NK-92 treated with Interleukin-12 subunit alpha and Interleukin-12 subunit beta, amount 100 ng/mL, for 24 hours (cell line): ENCODE measurements at regions not wholly inside any gene's neighbourhood (a gene's known extent, or its start where the extent isn't known, plus 50 kb on each side); places are given as distances from the start of the nearest gene placed in this dataset.

Source experiments
- DNase-seq: peaks from one replicate; lab custom pipeline; 2025; lab: John Stamatoyannopoulos, UW

- no peak for DNase-seq
These were observed 387.0 kb downstream of the BCOR start for GRCh38 chrX:39710776-39711175.

DNA sequence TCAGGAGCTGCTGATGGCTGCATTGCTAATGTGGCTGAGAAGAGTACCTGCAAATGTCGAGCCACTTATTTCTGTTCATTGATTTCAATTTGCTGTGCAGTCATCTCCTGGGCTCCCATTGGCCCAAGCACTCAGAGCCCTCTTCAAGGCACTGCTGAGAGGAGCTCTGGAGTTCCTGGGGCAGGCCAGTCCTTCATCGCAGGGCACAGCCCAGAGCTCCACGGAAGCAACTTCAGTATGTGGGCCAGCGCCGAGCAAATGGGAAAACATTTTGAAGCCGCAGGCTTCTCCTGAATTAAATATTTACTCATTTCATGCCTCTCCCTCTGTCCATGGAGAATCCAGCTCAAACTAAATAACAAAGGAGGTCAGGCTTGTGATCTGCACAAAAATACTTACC, 383.3 kb downstream of the BCOR start:
- no peak for DNase-seq

GRCh38 chrX:39716401-39716800, 381.4 kb downstream of the BCOR start:
- no peak for DNase-seq

DNA sequence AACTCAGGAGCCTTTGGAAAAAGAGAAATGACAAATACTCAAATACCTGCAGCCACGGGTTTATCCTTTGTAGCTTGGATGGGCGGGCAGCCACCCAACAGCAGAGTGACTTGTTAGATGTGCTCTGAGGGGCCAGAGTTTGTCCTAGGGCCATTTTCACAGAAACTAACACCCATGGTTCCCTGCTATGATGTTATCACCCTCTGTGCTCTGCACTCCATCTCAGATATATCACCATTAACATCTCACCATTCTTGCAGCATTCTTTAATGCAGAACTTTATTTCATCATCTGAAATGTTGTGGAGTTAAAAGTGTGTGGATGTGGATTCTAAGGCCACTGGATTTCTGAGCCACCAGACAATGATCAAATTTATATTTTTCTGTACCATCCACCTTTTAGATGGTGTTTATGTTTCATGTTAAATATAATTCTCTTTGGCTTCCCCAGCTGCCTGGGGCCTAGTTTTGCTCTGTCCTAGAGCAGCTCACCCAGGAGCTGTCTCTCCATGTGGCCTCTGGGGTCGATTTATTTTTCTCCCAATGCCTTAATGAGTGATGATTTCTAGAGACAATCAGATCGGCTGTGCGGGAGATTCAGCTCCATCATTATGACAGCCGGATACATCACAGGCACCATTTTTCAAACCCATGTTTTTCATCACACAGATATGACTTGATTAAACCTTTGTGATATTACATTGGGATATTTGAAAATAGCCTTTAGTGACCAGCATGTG, 380.8 kb downstream of the BCOR start:
- DNase-seq = no peak

DNA sequence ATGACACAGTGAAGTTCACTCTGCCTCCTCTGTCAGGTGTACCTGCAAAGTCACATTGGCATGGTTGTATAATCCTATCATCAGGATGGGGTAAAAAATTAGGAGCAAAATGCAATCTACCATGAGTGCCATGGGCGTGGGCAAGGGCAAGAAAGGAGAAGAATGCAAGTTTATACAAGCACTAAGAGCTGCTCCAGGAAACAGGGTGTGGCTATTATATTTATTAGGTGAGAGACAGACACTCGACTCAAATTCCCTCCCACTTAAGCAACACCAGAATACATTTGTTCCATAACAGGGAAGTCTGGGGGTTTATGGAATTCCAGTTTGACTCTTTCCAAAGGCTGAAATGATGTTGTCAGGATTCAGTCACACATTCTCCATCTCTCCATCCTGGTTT, 378.8 kb downstream of the BCOR start:
- no peak for DNase-seq

- no peak for DNase-seq
These were observed 376.8 kb downstream of the BCOR start for GRCh38 chrX:39720945-39721344.

DNA sequence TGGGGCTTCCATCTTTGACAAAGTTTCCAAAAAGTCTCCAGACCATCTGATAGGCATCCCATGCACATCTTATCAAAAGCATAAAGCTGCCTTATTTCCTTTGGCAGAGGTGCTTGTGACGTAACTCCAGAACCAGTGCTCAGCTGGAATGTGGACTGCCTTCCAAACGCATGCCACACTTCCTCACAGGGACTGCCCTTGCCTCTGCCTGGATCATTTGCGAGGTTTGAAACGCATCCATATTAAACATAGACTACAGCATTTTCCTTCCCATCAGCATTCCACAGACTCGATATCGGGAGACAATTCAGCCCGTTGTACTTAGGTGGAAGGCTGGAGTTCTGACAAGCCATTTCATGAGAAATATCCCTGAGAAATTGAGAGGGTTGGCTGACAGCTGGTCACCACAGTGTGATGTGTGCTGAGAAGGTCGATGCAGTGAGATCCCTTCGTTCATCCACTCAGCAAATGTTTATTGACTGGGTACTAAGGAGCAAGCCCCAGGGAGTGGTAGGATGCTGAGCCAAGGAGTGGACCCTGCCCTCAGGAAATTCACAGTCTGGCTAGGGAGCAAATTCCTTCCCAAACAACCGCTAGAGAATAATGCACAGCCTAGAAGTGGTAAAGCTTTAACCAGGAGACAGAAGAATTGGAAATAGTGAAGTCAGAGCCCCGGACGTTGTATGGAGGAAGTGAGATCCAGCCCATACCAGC, 376.0 kb downstream of the BCOR start:
- DNase-seq = no peak

DNA sequence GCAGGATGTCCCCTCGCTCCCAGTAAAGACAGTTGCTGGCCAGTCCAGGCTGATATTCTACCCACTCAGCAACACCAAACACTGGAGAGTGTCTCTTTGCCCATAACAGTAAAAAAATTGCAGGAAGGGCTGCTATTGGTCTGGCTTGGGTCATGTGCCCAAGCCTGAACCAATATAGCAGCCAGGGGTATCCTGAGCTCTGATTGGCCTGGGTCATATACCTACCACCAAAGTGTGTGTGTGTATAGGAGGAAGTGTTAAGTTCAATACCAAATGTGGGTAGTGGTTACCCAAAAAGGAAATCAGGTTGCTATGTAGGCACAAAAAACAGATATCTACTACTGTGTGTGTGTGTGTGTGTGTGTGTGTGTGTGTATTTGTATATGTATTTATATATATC, 373.2 kb downstream of the BCOR start:
- DNase-seq = no peak

- DNase-seq = no peak
These were observed 372.6 kb downstream of the BCOR start for GRCh38 chrX:39725114-39725513.

GRCh38 chrX:39725928-39726619, 371.7 kb downstream of the BCOR start:
- DNase-seq = no peak

DNA sequence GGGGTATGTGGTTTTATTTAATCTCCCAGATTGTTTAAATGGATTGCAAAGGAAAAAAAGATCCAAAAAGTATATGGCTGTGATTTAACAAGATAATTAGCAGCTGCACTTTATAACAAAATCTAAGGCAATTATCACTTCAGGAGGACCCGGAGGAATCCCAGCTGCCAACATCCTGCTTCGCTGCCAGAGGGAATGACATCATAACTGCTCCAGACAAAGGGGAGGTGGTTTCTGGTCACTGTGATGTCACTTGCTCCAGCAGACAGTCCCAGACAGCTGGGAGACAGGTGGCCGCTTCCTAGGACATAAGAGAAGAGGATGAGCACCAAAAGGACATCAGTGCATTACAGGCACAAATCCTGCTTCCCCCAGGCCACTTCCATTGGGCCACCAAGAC, 371.0 kb downstream of the BCOR start:
- no peak for DNase-seq

DNA sequence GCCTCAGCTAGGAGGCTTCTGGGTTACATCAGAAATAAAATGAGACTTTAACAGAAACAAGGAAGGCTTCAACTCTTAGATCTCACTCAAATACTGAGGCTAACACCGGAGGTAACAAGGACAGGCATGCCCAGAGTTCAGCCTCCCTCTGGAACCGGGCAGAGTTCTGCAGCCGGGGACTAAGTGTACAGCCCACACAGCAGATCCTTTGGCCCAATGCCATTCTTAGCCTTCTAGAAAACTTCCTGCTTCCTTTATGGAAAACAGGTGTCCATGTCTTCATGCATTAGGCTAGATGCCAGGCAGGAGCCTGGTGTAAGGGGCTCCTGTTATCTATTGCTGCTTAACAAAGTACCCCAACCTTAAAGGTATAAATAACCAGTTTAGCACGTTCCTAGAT, 369.7 kb downstream of the BCOR start:
- no peak for DNase-seq

- no peak for DNase-seq
These were observed 368.7 kb downstream of the BCOR start for GRCh38 chrX:39728852-39729598.

GRCh38 chrX:39729981-39730661, 367.6 kb downstream of the BCOR start:
- no peak for DNase-seq

- DNase-seq = no peak
These were observed 367.0 kb downstream of the BCOR start for GRCh38 chrX:39730662-39731329.

DNA sequence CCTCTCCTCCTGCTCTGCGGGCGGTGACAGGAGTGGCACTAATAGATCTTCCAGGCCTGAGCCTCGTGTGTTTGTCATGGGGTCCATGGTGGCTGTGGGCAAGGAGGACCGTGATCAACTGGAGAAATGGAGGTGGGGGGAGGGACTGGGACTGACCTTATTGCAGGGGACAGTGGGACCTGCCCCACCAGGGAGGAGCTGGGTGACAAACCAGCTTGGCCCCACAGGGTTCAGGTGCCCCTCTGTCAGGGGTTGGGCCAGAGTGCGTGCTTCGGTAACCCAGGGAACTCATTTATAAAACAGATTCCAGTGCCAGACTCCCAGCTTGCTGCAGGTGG, 366.5 kb downstream of the BCOR start:
- DNase-seq = no peak

GRCh38 chrX:39731735-39732134, 366.0 kb downstream of the BCOR start:
- DNase-seq = no peak

DNA sequence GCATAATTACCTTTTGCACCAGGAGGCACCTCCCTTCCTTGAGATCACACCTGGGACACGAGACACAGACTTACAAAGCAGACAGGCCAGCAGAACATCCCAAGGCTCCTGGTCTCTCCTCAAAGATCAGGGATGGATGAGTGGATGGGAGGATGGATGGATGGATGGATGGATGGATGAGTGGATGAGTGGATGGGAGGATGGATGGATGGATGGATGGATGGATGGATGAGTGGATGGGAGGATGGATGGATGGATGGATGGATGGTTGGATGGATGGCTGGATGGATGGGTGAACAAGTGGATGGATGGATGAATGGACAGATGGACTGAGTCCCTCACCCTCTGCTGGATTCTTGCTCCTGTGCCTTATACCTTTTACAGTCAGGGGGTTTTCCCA, 364.0 kb downstream of the BCOR start:
- no peak for DNase-seq

DNA sequence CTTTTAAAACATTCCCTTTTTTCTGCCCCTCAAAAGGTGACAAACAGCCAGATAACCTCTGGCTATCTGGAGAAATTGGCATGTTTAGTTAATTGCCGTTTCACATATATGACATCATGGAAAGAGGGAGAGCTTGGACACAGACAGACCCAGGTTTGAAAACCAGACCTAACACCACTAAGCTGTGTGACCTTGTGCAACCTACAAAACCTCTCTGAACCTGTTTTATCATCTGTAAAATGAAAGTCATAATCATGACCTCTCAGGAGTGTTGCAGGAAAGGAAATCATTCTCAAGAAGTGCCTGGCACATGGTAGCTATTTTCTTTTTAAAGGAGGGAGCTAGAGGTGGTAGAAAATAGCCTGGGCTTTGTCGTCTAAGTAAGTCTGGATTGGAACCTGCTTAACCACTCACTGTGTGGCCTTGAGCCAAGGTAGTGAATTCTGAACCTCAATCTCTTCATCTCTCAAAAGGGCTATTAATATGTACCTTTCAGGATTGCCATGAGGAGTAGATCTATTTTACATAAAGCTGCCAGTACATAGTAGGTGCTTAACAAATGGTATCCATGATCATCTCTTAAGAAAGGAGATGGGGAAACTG, 363.5 kb downstream of the BCOR start:
- DNase-seq = no peak

GRCh38 chrX:39736216-39737211, 361.2 kb downstream of the BCOR start:
- no peak for DNase-seq
